SK-N-SH (cell line): ENCODE measurements at regions not wholly inside any gene's neighbourhood (a gene's known extent, or its start where the extent isn't known, plus 50 kb on each side); places are given as distances from the start of the nearest gene placed in this dataset.

Experiments
- CTCF ChIA-PET: fragments of 300-600, 350-600 bp; formaldehyde crosslinking; extraction: SDS; loops from one replicate; lab custom pipeline; 2021; lab: Yijun Ruan, JAX
- POLR2A ChIA-PET: fragments of 350-600 bp; sonication (Branson Sonifier 250); formaldehyde crosslinking; extraction: SDS; loops from one replicate; lab custom pipeline; 2020; ENCODE audit warnings: antibody characterized with exemption, inconsistent platforms; lab: Yijun Ruan, JAX
- DNase-seq: peaks from one replicate; pipeline ENCODE4 v3.0.0; 2012
- H2AFZ ChIP-seq: fragments of 200-600 bp; sonication (generic); 2 replicates; pipeline ENCODE4 v1.8.1; 2016; ENCODE audit warnings: antibody characterized with exemption, mild to moderate bottlenecking, low read depth
- H3F3A ChIP-seq: fragments of 200-600 bp; sonication (generic); replicated peaks from 2 replicates; pipeline ENCODE3; 2016; ENCODE audit warnings: antibody characterized with exemption, mild to moderate bottlenecking; ENCODE audit not compliant: insufficient read depth
- H3K27ac ChIP-seq, 2 experiments: fragments of 200-500 bp in 1 of 2; fragments of 200-600 bp in 1 of 2; sonication (Bioruptor generic) in 1 of 2; sonication (generic), shearing (Covaris generic) in 1 of 2; 2 replicates each; pipeline versions ENCODE4 v1.5.1 to v1.6.1; 2014 to 2016; ENCODE audit warnings: low read depth in 2 of 2, inconsistent platforms in 1 of 2, low read length in 1 of 2, mild to moderate bottlenecking in 1 of 2, mixed read lengths in 1 of 2
- H3K27me3 ChIP-seq: fragments of 200-600 bp; sonication (generic), shearing (Covaris generic); 2 replicates; pipeline ENCODE4 v1.6.1; 2016; ENCODE audit warnings: mixed run types; ENCODE audit not compliant: insufficient read depth
- H3K36me3 ChIP-seq, 2 experiments: fragments of 200-500 bp in 1 of 2; fragments of 200-600 bp in 1 of 2; sonication (Bioruptor generic) in 1 of 2; sonication (generic) in 1 of 2; replicated peaks in 1 of 2; 2 replicates each; pipeline versions ENCODE3 to v1.5.1; 2014 to 2016; ENCODE audit warnings: low read length in 1 of 2, mild to moderate bottlenecking in 1 of 2; ENCODE audit not compliant: insufficient read depth in 2 of 2, control insufficient read depth in 1 of 2
- H3K4me1 ChIP-seq, 2 experiments: fragments of 200-500 bp in 1 of 2; fragments of 200-600 bp in 1 of 2; sonication (Bioruptor generic) in 1 of 2; sonication (generic), shearing (Covaris generic) in 1 of 2; 2 replicates each; pipeline versions ENCODE4 v1.5.1 to v1.6.1; 2014 to 2016; ENCODE audit warnings: low read depth in 1 of 2, low read length in 1 of 2, mixed run types in 1 of 2; ENCODE audit not compliant: insufficient read depth in 2 of 2, control insufficient read depth in 1 of 2
- H3K4me2 ChIP-seq: fragments of 200-600 bp; sonication (generic), shearing (Covaris generic); 2 replicates; pipeline ENCODE4 v1.6.1; 2017; ENCODE audit warnings: mixed run types
- H3K4me3 ChIP-seq, 2 experiments: fragments of 200-500 bp in 1 of 2; fragments of 200-600 bp in 1 of 2; sonication (Bioruptor generic) in 1 of 2; sonication (generic), shearing (Covaris generic) in 1 of 2; 2 replicates each; pipeline versions ENCODE4 v1.5.1 to v1.8.1; 2014 to 2016; ENCODE audit warnings: low read depth in 2 of 2, inconsistent platforms in 1 of 2, low read length in 1 of 2, mild to moderate bottlenecking in 1 of 2, mixed read lengths in 1 of 2, moderate library complexity in 1 of 2
- H3K79me2 ChIP-seq: fragments of 200-600 bp; sonication (generic); 2 replicates; pipeline ENCODE4 v1.8.1; 2017; ENCODE audit warnings: mild to moderate bottlenecking; ENCODE audit not compliant: insufficient read depth
- H3K9ac ChIP-seq: fragments of 200-600 bp; sonication (generic); 2 replicates; pipeline ENCODE4 v1.6.1; 2017; ENCODE audit warnings: mixed run types
- H3K9me2 ChIP-seq: fragments of 200-600 bp; sonication (generic); 2 replicates; pipeline ENCODE4 v1.6.1; 2017; ENCODE audit warnings: mixed run types
- H3K9me3 ChIP-seq: fragments of 200-600 bp; sonication (generic); 2 replicates; pipeline ENCODE4 v1.6.1; 2017; ENCODE audit warnings: mixed run types, mild to moderate bottlenecking, moderate library complexity
- H4K20me1 ChIP-seq: fragments of 200-600 bp; sonication (generic); 2 replicates; pipeline ENCODE4 v1.6.1; 2017; ENCODE audit warnings: mild to moderate bottlenecking, mixed run types; ENCODE audit not compliant: insufficient read depth
- FOSL2 ChIP-seq: IDR thresholded peaks from 2 replicates; pipeline ENCODE4 v1.4.0; 2012; ENCODE audit warnings: low read depth, mild to moderate bottlenecking, moderate library complexity, borderline replicate concordance
- IRF3 ChIP-seq: fragments of 150-350 bp; IDR thresholded peaks from 2 replicates; pipeline ENCODE4 v1.6.1; 2016; ENCODE audit warnings: mild to moderate bottlenecking, low read depth, low read length
- JUND ChIP-seq: IDR thresholded peaks from 2 replicates; pipeline ENCODE4 v1.4.0; 2012
- MEF2A ChIP-seq: IDR thresholded peaks from 2 replicates; pipeline ENCODE4 v1.4.0; 2012; ENCODE audit warnings: low read depth, borderline replicate concordance
- PBX3 ChIP-seq: IDR thresholded peaks from 2 replicates; pipeline ENCODE4; 2012
- RAD21 ChIP-seq: IDR thresholded peaks from 2 replicates; pipeline ENCODE4 v1.6.1; 2012; ENCODE audit warnings: mild to moderate bottlenecking, low read length
- REST ChIP-seq: IDR thresholded peaks from 2 replicates; pipeline ENCODE4 v1.6.1; 2012; ENCODE audit warnings: mild to moderate bottlenecking, low read depth, low read length, moderate library complexity
- RFX5 ChIP-seq: IDR thresholded peaks from 2 replicates; pipeline ENCODE4 v1.6.1; 2012; ENCODE audit warnings: mild to moderate bottlenecking, improper control_type of control experiment, low read length
- RXRA ChIP-seq: IDR thresholded peaks from 2 replicates; pipeline ENCODE4 v1.4.0; 2012; ENCODE audit warnings: low read depth, mild to moderate bottlenecking, borderline replicate concordance
- SIN3A ChIP-seq: IDR thresholded peaks from 2 replicates; pipeline ENCODE4 v1.6.1; 2012; ENCODE audit warnings: low read depth, mild to moderate bottlenecking, low read length, moderate library complexity, borderline replicate concordance
- USF2 ChIP-seq: fragments of 150-350 bp; IDR thresholded peaks from 2 replicates; pipeline ENCODE4 v1.6.1; 2017; ENCODE audit warnings: antibody characterized with exemption, low read length, low read depth, borderline replicate concordance
- YY1 ChIP-seq: IDR thresholded peaks from 2 replicates; pipeline ENCODE4 v1.4.0; 2012; ENCODE audit warnings: low read depth, mild to moderate bottlenecking
- WGBS: methylation state at CpG from one replicate; pipeline ENCODE4 v1.1.6; 2017; ENCODE audit warnings: low lambda C conversion rate; 5-methylcytosine and 5-hydroxymethylcytosine counted together

GRCh38 chr1:198846556-198846955, 207.7 kb downstream of the PTPRC start (continued):
- TF ChIP-seq REST (no peak), SIN3A (no peak), JUND (no peak)

- TF ChIP-seq IRF3 (no peak), FOSL2 (no peak), YY1 (no peak), USF2 (no peak), PBX3 (no peak), RFX5 (no peak), SIN3A (no peak), RXRA (no peak), MEF2A (no peak), REST (no peak), RAD21 (no peak)
- TF ChIP-seq, all 33 proteins: peak for 0
- 85% methylated on average over 1 of the region's 1 CpG for WGBS
- no peaks in the 10 kb centered on the region for H3K27me3 ChIP-seq
- H3K9ac ChIP-seq, result no peak overlapping the region
- no peak overlapping the region for H3K4me2 ChIP-seq
- H3K4me3 ChIP-seq, result no peak overlapping the region
- peak overlapping the region in 1 of 2 experiments; percentile 41; a peak in 2 of 4 replicates for H3K27ac ChIP-seq
- H3K9me2 ChIP-seq, result no peaks in the 10 kb centered on the region
- ChIA-PET POLR2A (no interaction called here), CTCF (interaction anchor here (0.9 to 1.4 kb wide), 2 partner anchors 14 to 54 kb away, joined by 4 read pairs; no protein-coding TSS in a partner anchor)
- no peak for DNase-seq
- no peak overlapping the region for H2AFZ ChIP-seq
- peaks cover 2 to 50% of the 10 kb centered on the region in 2 experiments for H3K36me3 ChIP-seq
- no peaks in the 10 kb centered on the region for H4K20me1 ChIP-seq
- H3K9me3 ChIP-seq, result no peaks in the 10 kb centered on the region; the same call in 1 of the 2 replicates
- H3F3A ChIP-seq, result peaks cover 15% of the 10 kb centered on the region
- H3K79me2 ChIP-seq, result no peaks in the 10 kb centered on the region
- H3K4me1 ChIP-seq, result peaks cover 11 to 14% of the 10 kb centered on the region in 2 experiments; a peak in 3 of 4 replicates
These were observed 209.4 kb downstream of the PTPRC start for GRCh38 chr1:198848206-198848605.
